COLO668 (cell line): ENCODE measurements at regions not wholly inside any gene's neighbourhood (a gene's known extent, or its start where the extent isn't known, plus 50 kb on each side); places are given as distances from the start of the nearest gene placed in this dataset.
"Not testable (repeated sequence)": the region's sequence is repeated elsewhere in the genome, so short reads cannot be mapped to it uniquely, and the experiment has no call there.

ENCODE experiments used
- DNase-seq: peaks from one replicate; lab custom pipeline; 2025; ENCODE audit not compliant: unreplicated experiment; lab: John Stamatoyannopoulos, UW

DNA sequence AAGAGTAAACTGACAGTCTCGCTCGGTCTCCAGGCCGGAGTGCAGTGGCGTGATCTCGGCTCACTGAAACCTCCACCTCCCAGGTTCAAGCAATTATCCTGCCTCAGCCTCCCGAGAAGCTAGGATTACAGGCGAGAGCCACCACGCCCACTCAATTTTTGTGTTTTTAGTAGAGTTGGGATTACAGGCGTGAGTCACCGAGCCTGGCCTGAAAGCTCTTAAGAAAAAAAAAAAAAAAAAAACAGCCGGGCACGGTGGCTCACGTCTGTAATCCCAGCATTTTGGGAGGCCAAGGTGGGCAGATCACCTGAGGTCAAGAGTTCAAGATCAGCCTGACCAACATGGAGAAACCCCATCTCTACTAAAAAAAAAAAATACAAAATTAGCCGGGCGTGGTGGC lies 55.3 kb upstream of the THOC2 start:
- DNase-seq: not testable (repeated sequence)

- no peak for DNase-seq
Measured at GRCh38 chrX:123788744-123789143, 55.9 kb upstream of the THOC2 start.

DNA sequence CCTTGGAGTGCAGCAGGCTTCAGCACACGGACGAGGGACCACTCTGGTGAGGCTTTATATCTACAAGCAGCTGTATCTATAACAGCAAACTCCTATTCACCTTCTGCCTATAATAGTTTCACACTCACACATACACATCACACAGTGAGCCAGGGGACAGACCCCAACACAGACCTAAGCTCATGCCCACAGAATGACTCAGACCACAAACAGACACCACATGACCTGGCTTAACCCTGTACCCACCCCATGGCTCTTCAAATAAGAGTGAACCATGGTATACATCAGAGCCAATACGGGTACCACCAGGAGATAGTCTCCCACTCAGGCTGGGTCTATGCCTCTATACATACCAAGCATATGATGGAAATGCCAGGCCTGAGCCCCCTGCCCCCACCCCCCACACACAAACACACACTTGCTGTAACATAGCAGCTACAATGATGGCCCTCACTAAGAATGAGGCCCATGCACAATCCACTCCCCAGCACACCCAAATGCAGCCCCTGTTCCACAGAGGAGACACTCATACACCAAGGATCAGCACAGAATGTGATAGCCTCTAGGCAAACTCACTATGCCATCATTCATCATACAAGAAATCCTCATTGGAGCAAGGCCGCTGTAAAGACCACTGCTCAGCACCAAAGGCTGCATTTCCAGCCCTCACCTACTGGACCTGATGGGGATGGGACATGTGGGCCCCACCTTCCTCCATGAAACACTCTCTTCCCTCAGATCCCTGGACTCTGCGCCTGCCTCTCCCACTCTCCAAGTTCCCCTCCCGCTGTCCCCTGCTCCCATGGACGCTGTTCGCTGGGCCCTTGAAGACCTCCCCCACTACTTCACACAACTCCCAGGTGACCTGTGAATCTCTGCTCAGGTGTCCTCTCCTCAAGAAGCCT lies 62.1 kb upstream of the XIAP start:
- no peak for DNase-seq

GRCh38 chrX:123798706-123799430 lies 61.0 kb upstream of the XIAP start:
- DNase-seq: not testable (repeated sequence)

DNA sequence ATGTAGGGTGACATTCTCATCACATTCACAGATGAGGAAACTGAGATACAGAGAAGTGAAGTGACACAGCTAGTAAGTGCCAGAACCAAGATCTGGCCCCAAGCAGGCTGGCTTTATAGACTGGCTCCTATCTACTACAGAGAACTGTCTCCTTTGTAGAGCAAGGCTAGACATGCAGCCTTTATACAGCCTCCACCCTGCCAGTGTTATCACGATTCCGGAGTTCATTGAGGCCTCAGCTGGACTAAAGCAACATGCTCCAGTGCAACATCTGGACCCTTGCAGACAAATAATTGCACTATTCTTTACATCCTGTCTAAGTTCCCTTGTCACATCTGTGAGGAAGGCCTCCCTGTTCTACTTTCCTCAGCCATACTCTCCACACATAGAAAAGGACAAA lies 58.0 kb upstream of the XIAP start:
- no peak for DNase-seq

DNA sequence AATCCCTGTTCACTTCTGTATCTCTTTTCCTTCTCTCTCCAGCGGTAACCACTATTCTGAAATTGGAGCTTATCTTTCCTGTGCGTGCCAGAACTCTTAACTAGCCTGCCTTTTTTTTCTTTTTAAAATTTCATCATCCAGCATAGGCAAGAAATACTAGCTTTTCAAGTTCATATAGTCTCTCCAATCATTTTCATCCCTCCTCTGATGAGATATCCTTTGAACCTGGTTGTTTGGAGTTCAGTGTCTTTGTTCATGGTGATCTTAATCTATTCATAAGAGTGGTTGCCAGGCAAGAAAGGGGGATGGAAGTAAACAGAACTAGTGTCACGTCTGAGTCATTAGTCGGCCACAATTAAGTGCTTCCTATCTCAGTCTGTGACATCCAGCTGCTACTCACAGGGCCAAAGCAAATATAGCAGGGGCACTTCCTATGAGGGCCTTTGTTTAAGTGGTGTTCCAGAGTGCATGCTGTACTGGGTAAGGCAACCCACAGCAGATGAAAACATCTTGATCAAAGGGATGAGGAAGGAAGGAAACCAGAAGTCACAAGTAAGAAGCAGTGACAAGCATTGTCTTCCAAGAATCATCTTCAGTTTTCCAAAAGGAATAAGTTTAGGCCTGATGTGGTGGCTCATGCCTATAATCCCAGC lies 56.4 kb upstream of the XIAP start:
- DNase-seq: peak; percentile 74

GRCh38 chrX:123803984-123804365 lies 55.9 kb upstream of the XIAP start:
- DNase-seq: not testable (repeated sequence)

DNA sequence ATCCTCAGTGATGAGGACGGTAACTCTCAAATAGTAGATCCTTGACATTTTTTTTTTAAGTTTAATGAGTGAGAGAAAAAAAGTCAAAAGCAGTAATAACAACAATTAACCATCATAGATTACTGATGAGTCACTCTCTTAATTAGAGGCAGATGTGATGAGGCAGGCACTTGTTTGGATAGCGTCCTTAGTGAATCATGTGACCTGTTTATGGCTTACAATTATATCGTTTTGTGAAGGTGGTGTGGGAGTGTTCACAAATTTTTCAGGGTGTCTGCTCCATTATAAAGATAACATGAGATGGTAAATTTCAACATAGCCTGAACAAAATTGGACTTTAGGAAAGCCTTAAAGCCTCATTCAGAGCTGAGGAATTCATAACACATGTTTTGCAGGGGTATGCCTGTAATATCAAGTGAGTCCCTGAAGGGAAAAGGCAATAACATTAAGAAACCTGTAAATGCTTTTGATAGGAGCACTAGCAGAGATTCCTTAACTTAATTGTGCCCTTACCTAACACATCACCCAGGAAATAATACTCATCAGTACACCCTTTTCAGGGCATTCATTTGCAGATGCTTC lies 51.9 kb upstream of the XIAP start:
- DNase-seq: no peak

DNA sequence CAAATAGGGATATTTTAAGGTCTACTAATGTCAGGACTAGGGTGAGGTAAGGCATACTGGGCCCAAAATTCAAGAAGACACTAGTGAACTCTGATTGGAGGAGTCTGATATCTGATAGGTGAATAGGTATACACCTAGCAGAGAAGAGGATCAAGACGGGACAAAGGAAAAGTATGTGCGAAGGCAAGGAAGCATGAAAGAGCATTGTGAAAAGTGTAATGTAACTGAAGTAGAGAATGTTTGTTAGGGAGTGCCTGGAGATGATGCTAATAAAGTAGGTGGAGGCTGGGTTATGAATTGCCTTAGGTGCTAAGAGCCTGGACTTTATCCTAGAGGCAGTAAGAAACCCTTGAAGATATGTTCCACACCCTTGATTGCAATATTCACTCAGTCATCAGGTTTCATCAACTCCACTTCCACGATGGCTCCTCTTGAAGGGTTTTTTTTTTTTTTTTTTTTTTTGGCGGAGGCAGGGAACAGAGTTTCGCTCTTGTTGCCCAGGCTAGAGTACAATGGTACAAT lies 49.9 kb upstream of the XIAP start:
- no peak for DNase-seq
